ENCODE measurements at regions not wholly inside any gene's neighbourhood (a gene's known extent, or its start where the extent isn't known, plus 50 kb on each side); places are given as distances from the start of the nearest gene placed in this dataset.

- H3K27me3 ChIP-seq (ENCODE audit: insufficient read depth, low read length): no peaks in the 10 kb centered on the region
- no peak overlapping the region for H3K4ac ChIP-seq (ENCODE audit: low read depth, low read length)
- no peaks in the 10 kb centered on the region for H3K36me3 Mint-ChIP-seq (ENCODE audit: insufficient read depth in 1 of 3, low read depth in 3 of 3)
- no peak overlapping the region for H3K18ac ChIP-seq (ENCODE audit: insufficient read length, low read depth, low read length)
- no peak overlapping the region for H2BK12ac ChIP-seq (ENCODE audit: insufficient read length, low read depth, low read length)
- no peak overlapping the region for H2BK120ac ChIP-seq (ENCODE audit: low read depth, low read length, poor library complexity, severe bottlenecking)
- H2AK5ac ChIP-seq (ENCODE audit: insufficient read length, low read length): no peak overlapping the region
- H3K4me3 Mint-ChIP-seq: no peak overlapping the region
- H4K5ac ChIP-seq (ENCODE audit: insufficient read length, low read depth, low read length): no peak overlapping the region
- no peak overlapping the region for H2BK20ac ChIP-seq (ENCODE audit: low read depth, low read length, poor library complexity, severe bottlenecking)
- H3K27ac Mint-ChIP-seq: no peak overlapping the region
- no peak overlapping the region for H3K4me2 ChIP-seq (ENCODE audit: insufficient read depth, insufficient read length, low read length)
- H2AFZ ChIP-seq (ENCODE audit: low read length): no peak overlapping the region
- H3K23ac ChIP-seq (ENCODE audit: insufficient read length, low read depth, low read length): no peak overlapping the region
- no peaks in the 10 kb centered on the region for H4K20me1 ChIP-seq (ENCODE audit: control insufficient read depth, insufficient read depth, insufficient read length)
- no peak overlapping the region for H3K56ac ChIP-seq (ENCODE audit: insufficient read length, low read depth, low read length)
- no peak overlapping the region for H3K9ac ChIP-seq (ENCODE audit: extremely low read depth, insufficient read length, low read length)
- no peaks in the 10 kb centered on the region for H3K79me2 ChIP-seq (ENCODE audit: insufficient read depth, low read length)
- TF ChIP-seq CTCF (conservative IDR thresholded peaks at IDR 0.05): no peak
- no peak overlapping the region for H2BK15ac ChIP-seq (ENCODE audit: low read depth, low read length)
- no peak overlapping the region for H4K91ac ChIP-seq (ENCODE audit: insufficient read length, low read depth, low read length)
- no peak overlapping the region for H3K14ac ChIP-seq (ENCODE audit: insufficient read depth, low read length)
- H3K9me3 Mint-ChIP-seq: no peaks in the 10 kb centered on the region; a peak in 1 of 5 replicates
- H3K23me2 ChIP-seq (ENCODE audit: insufficient read length, low read depth, low read length, poor library complexity, severe bottlenecking): no peaks in the 10 kb centered on the region
- no peak overlapping the region for H3K27ac ChIP-seq (ENCODE audit: insufficient read length, low read depth, low read length)
- no peak for DNase-seq
- no peak overlapping the region for H4K8ac ChIP-seq (replicated peaks; ENCODE audit: insufficient read length, low read depth, low read length)
- H2BK5ac ChIP-seq (ENCODE audit: insufficient read length, low read length): no peak overlapping the region
- no peaks in the 10 kb centered on the region for H3K27me3 Mint-ChIP-seq (ENCODE audit: low read depth)
- no peaks in the 10 kb centered on the region for H3K9me3 ChIP-seq (ENCODE audit: control insufficient read depth, low read depth, low read length)
- no peaks in the 10 kb centered on the region for H3K79me1 ChIP-seq (ENCODE audit: insufficient read depth, low read depth, low read length, poor library complexity, severe bottlenecking)
- no peak overlapping the region for H3T11ph ChIP-seq (ENCODE audit: low read length)
- H3K4me1 ChIP-seq (ENCODE audit: insufficient read depth, low read length): no peaks in the 10 kb centered on the region
- no CpG with 5 or more reads among the region's 8 CpGs for WGBS (ENCODE audit: extremely low coverage, insufficient read length, low lambda C conversion rate)
- peaks cover 3 to 4% of the 10 kb centered on the region in 2 experiments; a peak in 2 of 4 replicates for H3K4me1 Mint-ChIP-seq
Observed at GRCh38 chr9:72467766-72468738, 53.4 kb upstream of the TMC1 start.
